NCI-H748 (cell line): ENCODE measurements at regions not wholly inside any gene's neighbourhood (a gene's known extent, or its start where the extent isn't known, plus 50 kb on each side); places are given as distances from the start of the nearest gene placed in this dataset.

ENCODE experiments used
- DNase-seq: peaks from one replicate; lab custom pipeline; 2025; ENCODE audit not compliant: unreplicated experiment; lab: John Stamatoyannopoulos, UW

- no peak for DNase-seq
Observed at GRCh38 chr1:34650090-34650489, 104.8 kb upstream of the GJB5 start.

GRCh38 chr1:34650800-34651199, 104.0 kb upstream of the GJB5 start:
- DNase-seq: no peak

GRCh38 chr1:34653110-34653509, 101.7 kb upstream of the GJB5 start:
- DNase-seq: no peak

- DNase-seq: no peak
Observed at GRCh38 chr1:34655206-34655874, 99.5 kb upstream of the GJB5 start.

- DNase-seq: no peak
Observed at GRCh38 chr1:34655875-34656240, 99.0 kb upstream of the GJB5 start.

- no peak for DNase-seq
Observed at GRCh38 chr1:34656299-34656698, 98.5 kb upstream of the GJB5 start.

GRCh38 chr1:34656731-34657130, 98.1 kb upstream of the GJB5 start:
- peak; percentile 23 for DNase-seq

- no peak for DNase-seq
Observed at GRCh38 chr1:34657266-34657665, 97.6 kb upstream of the GJB5 start.

- no peak for DNase-seq
Observed at GRCh38 chr1:34657849-34658248, 97.0 kb upstream of the GJB5 start.

GRCh38 chr1:34663031-34663430, 91.8 kb upstream of the GJB5 start:
- no peak for DNase-seq

- DNase-seq: no peak
Observed at GRCh38 chr1:34668063-34668462, 86.8 kb upstream of the GJB5 start.

GRCh38 chr1:34670982-34671381, 83.9 kb upstream of the GJB5 start:
- DNase-seq: no peak

GRCh38 chr1:34671887-34672286, 83.0 kb upstream of the GJB5 start:
- DNase-seq: no peak

- peak; percentile 53 for DNase-seq
Observed at GRCh38 chr1:34681480-34682451, 73.1 kb upstream of the GJB5 start.

GRCh38 chr1:34682452-34683223, 72.2 kb upstream of the GJB5 start:
- DNase-seq: no peak

- no peak for DNase-seq
Observed at GRCh38 chr1:34683616-34684015, 71.2 kb upstream of the GJB5 start.

GRCh38 chr1:34684266-34684665, 70.6 kb upstream of the GJB5 start:
- peak; percentile 55 for DNase-seq

- peak; percentile 23 for DNase-seq
Observed at GRCh38 chr1:34685225-34685624, 69.6 kb upstream of the GJB5 start.

GRCh38 chr1:34686531-34686930, 68.3 kb upstream of the GJB5 start:
- DNase-seq: no peak

- peak; percentile 44 for DNase-seq
Observed at GRCh38 chr1:34688006-34688741, 66.7 kb upstream of the GJB5 start.

GRCh38 chr1:34690269-34690668, 64.6 kb upstream of the GJB5 start:
- DNase-seq: peak; percentile 8
